Progenitor cell of endocrine pancreas (in vitro differentiated cells): ENCODE measurements at regions not wholly inside any gene's neighbourhood (a gene's known extent, or its start where the extent isn't known, plus 50 kb on each side); places are given as distances from the start of the nearest gene placed in this dataset.
"Not testable (repeated sequence)": the region's sequence is repeated elsewhere in the genome, so short reads cannot be mapped to it uniquely, and the experiment has no call there.

Experiments used
- DNase-seq: peaks from one replicate; pipeline ENCODE4 v3.0.0; 2021; ENCODE audit warnings: low spot score; ENCODE audit not compliant: unreplicated experiment
- H3K27ac Mint-ChIP-seq: 2 replicates; pipeline ENCODE4 v1.8.0; 2021; ENCODE audit warnings: mild to moderate bottlenecking, moderate library complexity, mixed read lengths
- H3K27me3 Mint-ChIP-seq: 2 replicates; pipeline ENCODE4 v1.8.0; 2021; ENCODE audit warnings: mixed read lengths
- H3K36me3 Mint-ChIP-seq: 2 replicates; pipeline ENCODE4 v1.8.0; 2022; ENCODE audit warnings: mixed read lengths; ENCODE audit not compliant: insufficient read depth
- H3K4me1 Mint-ChIP-seq: 2 replicates; pipeline ENCODE4 v1.8.0; 2021; ENCODE audit warnings: low read depth, mixed read lengths
- H3K4me3 Mint-ChIP-seq: 2 replicates; pipeline ENCODE4 v1.8.0; 2021; ENCODE audit warnings: low read depth, mild to moderate bottlenecking, moderate library complexity, mixed read lengths
- H3K9me3 Mint-ChIP-seq: 2 replicates; pipeline ENCODE4 v1.8.0; 2021; ENCODE audit warnings: low read depth, mixed read lengths
- CTCF ChIP-seq: fragments of 200-600 bp; sonication (generic); IDR thresholded peaks from one replicate; pipeline ENCODE4 v1.5.0; 2021; ENCODE audit warnings: antibody characterized with exemption, mild to moderate bottlenecking; ENCODE audit not compliant: unreplicated experiment

- no peak for DNase-seq
- Mint-ChIP-seq H3K27ac (no peak overlapping the region), H3K4me3 (no peak overlapping the region), H3K36me3 (no peaks in the 10 kb centered on the region), H3K27me3 (no peaks in the 10 kb centered on the region), H3K9me3 (peaks cover 17% of the 10 kb centered on the region), H3K4me1 (peaks cover 6% of the 10 kb centered on the region)
- no peak for TF ChIP-seq CTCF
Observed at GRCh38 chr4:69030326-69030725, 65.9 kb upstream of the UGT2B7 start.

- no peak for TF ChIP-seq CTCF
- Mint-ChIP-seq H3K36me3 (no peaks in the 10 kb centered on the region), H3K9me3 (peaks cover 26% of the 10 kb centered on the region), H3K27ac (no peak overlapping the region), H3K4me1 (peaks cover 2% of the 10 kb centered on the region), H3K27me3 (no peaks in the 10 kb centered on the region), H3K4me3 (no peak overlapping the region)
- no peak for DNase-seq
Observed at GRCh38 chr4:69032847-69033638, 63.2 kb upstream of the UGT2B7 start.

- H3K27ac Mint-ChIP-seq, H3K36me3 Mint-ChIP-seq, H3K4me3 Mint-ChIP-seq, DNase-seq, H3K27me3 Mint-ChIP-seq, H3K4me1 Mint-ChIP-seq: not testable (repeated sequence)
- H3K9me3 Mint-ChIP-seq = peaks cover 30% of the 10 kb centered on the region
Observed at GRCh38 chr4:69034315-69034740, 61.9 kb upstream of the UGT2B7 start.

GRCh38 chr4:69038582-69038981 is 57.7 kb upstream of the UGT2B7 start:
- Mint-ChIP-seq H3K36me3 (peaks cover 1% of the 10 kb centered on the region), H3K4me3 (no peak overlapping the region), H3K27ac (no peak overlapping the region), H3K9me3 (peaks cover 26% of the 10 kb centered on the region), H3K27me3 (no peaks in the 10 kb centered on the region), H3K4me1 (no peaks in the 10 kb centered on the region)
- DNase-seq = no peak
- no peak for TF ChIP-seq CTCF

- Mint-ChIP-seq H3K27ac (no peak overlapping the region), H3K27me3 (no peaks in the 10 kb centered on the region), H3K4me3 (no peak overlapping the region), H3K4me1 (no peaks in the 10 kb centered on the region), H3K9me3 (peaks cover 25% of the 10 kb centered on the region), H3K36me3 (peaks cover 1% of the 10 kb centered on the region)
- no peak for DNase-seq
- TF ChIP-seq CTCF = no peak
Observed at GRCh38 chr4:69039071-69039470, 57.2 kb upstream of the UGT2B7 start.

- peaks cover 15% of the 10 kb centered on the region for H3K9me3 Mint-ChIP-seq
- H3K27ac Mint-ChIP-seq = no peak overlapping the region
- H3K4me1 Mint-ChIP-seq = no peaks in the 10 kb centered on the region
- H3K36me3 Mint-ChIP-seq = peaks cover 7% of the 10 kb centered on the region
- no peak for TF ChIP-seq CTCF
- H3K4me3 Mint-ChIP-seq = no peak overlapping the region
- no peak for DNase-seq
- H3K27me3 Mint-ChIP-seq = no peaks in the 10 kb centered on the region
Observed at GRCh38 chr4:69044247-69044646, 52.0 kb upstream of the UGT2B7 start.
